ENCODE measurements at regions not wholly inside any gene's neighbourhood (a gene's known extent, or its start where the extent isn't known, plus 50 kb on each side); places are given as distances from the start of the nearest gene placed in this dataset.

- no peak for DNase-seq
These were observed 314.3 kb upstream of the ZMIZ1 start for GRCh38 chr10:78754269-78755062.

GRCh38 chr10:78755063-78755701 lies 313.6 kb upstream of the ZMIZ1 start:
- peak; percentile 40 for DNase-seq

- no peak for DNase-seq
These were observed 312.8 kb upstream of the ZMIZ1 start for GRCh38 chr10:78755877-78756455.

- DNase-seq, result no peak
These were observed 312.0 kb upstream of the ZMIZ1 start for GRCh38 chr10:78756604-78757343.

GRCh38 chr10:78757344-78757925 lies 311.3 kb upstream of the ZMIZ1 start:
- no peak for DNase-seq

GRCh38 chr10:78758176-78758575 lies 310.6 kb upstream of the ZMIZ1 start:
- DNase-seq, result no peak

- no peak for DNase-seq
These were observed 309.2 kb upstream of the ZMIZ1 start for GRCh38 chr10:78759456-78760120.

- DNase-seq, result no peak
These were observed 308.1 kb upstream of the ZMIZ1 start for GRCh38 chr10:78760463-78761310.

GRCh38 chr10:78761311-78761781 lies 307.4 kb upstream of the ZMIZ1 start:
- no peak for DNase-seq

GRCh38 chr10:78762086-78762630 lies 306.6 kb upstream of the ZMIZ1 start:
- DNase-seq, result no peak

GRCh38 chr10:78763234-78763633 lies 305.5 kb upstream of the ZMIZ1 start:
- DNase-seq, result no peak

- DNase-seq, result no peak
These were observed 304.9 kb upstream of the ZMIZ1 start for GRCh38 chr10:78763651-78764395.

- no peak for DNase-seq
These were observed 304.3 kb upstream of the ZMIZ1 start for GRCh38 chr10:78764436-78764835.

GRCh38 chr10:78764846-78765430 lies 303.8 kb upstream of the ZMIZ1 start:
- DNase-seq, result no peak

- peak; percentile 70 for DNase-seq
These were observed 302.9 kb upstream of the ZMIZ1 start for GRCh38 chr10:78765726-78766335.

- no peak for DNase-seq
These were observed 302.2 kb upstream of the ZMIZ1 start for GRCh38 chr10:78766603-78767002.

GRCh38 chr10:78768041-78768835 lies 300.5 kb upstream of the ZMIZ1 start:
- DNase-seq, result no peak

GRCh38 chr10:78768876-78769275 lies 299.9 kb upstream of the ZMIZ1 start:
- no peak for DNase-seq

- DNase-seq, result no peak
These were observed 299.2 kb upstream of the ZMIZ1 start for GRCh38 chr10:78769526-78769925.
